Left lung (tissue), 4 donors: ENCODE measurements at regions not wholly inside any gene's neighbourhood (a gene's known extent, or its start where the extent isn't known, plus 50 kb on each side); places are given as distances from the start of the nearest gene placed in this dataset.
A peak's percentile ranks its signal among the peaks of the same experiment; 100 is the strongest.

Experiments used
- ATAC-seq: fragments of 200-7000 bp; cut with Tn5 transposase; one replicate; pipeline ENCODE4 v1.9.1; 2020; ENCODE audit warnings: moderate library complexity
- DNase-seq, 4 donors: peaks; one replicate each; pipeline ENCODE4 v3.0.0-alpha.2; 2013 to 2020
- H3K27ac ChIP-seq, 2 donors: fragments of 200-600 bp; sonication (generic) in 1 of 2; one replicate each; pipeline versions ENCODE4 v1.5.0 to v1.8.0; 2020 to 2021
- H3K27me3 ChIP-seq, 2 donors: fragments of 200-600 bp; sonication (generic) in 1 of 2; one replicate each; pipeline versions ENCODE4 v1.5.0 to v1.8.0; 2020 to 2021
- H3K36me3 ChIP-seq, 2 donors: fragments of 200-600 bp; sonication (generic) in 1 of 2; one replicate each; pipeline versions ENCODE4 v1.5.0 to v1.8.0; 2020 to 2021
- H3K4me1 ChIP-seq, 2 donors: fragments of 200-600 bp; one replicate each; pipeline ENCODE4 v1.8.0; 2021
- H3K4me3 ChIP-seq, 2 donors: fragments of 200-600 bp; sonication (generic) in 1 of 2; one replicate each; pipeline versions ENCODE4 v1.5.0 to v1.8.0; 2020 to 2021; ENCODE audit warnings: mild to moderate bottlenecking in 1 of 2
- H3K9me3 ChIP-seq, 2 donors: fragments of 200-600 bp; sonication (generic) in 1 of 2; one replicate each; pipeline versions ENCODE4 v1.5.0 to v1.8.0; 2020 to 2021
- intact Hi-C, 2 donors: fragments of 100-400 bp; cut with DNase I; formaldehyde crosslinking; loops; one replicate each; pipeline versions ENCODE4 v1.11.2 to v1.14.2; 2022
- TF ChIP-seq, protein P1 (sequence below), 2 donors: fragments of 200-600 bp; sonication (generic) in 1 of 2; IDR thresholded peaks; one replicate each; pipeline versions ENCODE4 v1.5.0 to v1.8.0; 2021; ENCODE audit warnings: antibody characterized with exemption in 2 of 2
- donor health status: DM: no; HTN: yes; CAD: no.
- donor health status: DM: no; HTN: no; CAD: no.

DNA sequence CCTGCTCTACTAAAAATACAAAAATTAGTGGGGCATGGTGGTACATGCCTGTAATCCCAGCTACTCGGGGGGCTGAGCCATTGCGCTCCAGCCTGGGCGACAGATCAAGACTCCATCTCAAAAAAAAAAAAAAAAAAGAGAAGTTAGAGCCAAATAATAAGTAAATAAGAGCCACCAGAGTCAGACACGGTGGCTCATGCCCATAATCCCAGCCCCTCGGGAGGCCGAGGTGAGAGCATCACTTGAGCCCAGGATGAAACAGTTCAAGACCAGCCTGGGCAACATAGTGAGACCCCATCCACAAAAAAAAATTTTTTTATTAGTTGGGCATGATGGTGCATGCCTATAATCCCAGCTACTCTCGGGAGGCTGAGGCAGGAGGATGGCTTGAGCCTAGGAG is 85.8 kb upstream of the LARP1 start:
- Histone ChIP-seq H3K27me3 (no peaks in the 10 kb centered on the region), H3K36me3 (no peaks in the 10 kb centered on the region), H3K9me3 (peaks cover 0 to 12% of the 10 kb centered on the region in 2 donors), H3K4me1 (no peaks in the 10 kb centered on the region), H3K27ac (no peak overlapping the region), H3K4me3 (no peak overlapping the region)
- no peak for ATAC-seq
- no peak for DNase-seq
- intact Hi-C loops: no loop called here
- TF ChIP-seq, protein P1, sequence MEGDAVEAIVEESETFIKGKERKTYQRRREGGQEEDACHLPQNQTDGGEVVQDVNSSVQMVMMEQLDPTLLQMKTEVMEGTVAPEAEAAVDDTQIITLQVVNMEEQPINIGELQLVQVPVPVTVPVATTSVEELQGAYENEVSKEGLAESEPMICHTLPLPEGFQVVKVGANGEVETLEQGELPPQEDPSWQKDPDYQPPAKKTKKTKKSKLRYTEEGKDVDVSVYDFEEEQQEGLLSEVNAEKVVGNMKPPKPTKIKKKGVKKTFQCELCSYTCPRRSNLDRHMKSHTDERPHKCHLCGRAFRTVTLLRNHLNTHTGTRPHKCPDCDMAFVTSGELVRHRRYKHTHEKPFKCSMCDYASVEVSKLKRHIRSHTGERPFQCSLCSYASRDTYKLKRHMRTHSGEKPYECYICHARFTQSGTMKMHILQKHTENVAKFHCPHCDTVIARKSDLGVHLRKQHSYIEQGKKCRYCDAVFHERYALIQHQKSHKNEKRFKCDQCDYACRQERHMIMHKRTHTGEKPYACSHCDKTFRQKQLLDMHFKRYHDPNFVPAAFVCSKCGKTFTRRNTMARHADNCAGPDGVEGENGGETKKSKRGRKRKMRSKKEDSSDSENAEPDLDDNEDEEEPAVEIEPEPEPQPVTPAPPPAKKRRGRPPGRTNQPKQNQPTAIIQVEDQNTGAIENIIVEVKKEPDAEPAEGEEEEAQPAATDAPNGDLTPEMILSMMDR (IDR thresholded peaks at IDR 0.05): no peak

DNA sequence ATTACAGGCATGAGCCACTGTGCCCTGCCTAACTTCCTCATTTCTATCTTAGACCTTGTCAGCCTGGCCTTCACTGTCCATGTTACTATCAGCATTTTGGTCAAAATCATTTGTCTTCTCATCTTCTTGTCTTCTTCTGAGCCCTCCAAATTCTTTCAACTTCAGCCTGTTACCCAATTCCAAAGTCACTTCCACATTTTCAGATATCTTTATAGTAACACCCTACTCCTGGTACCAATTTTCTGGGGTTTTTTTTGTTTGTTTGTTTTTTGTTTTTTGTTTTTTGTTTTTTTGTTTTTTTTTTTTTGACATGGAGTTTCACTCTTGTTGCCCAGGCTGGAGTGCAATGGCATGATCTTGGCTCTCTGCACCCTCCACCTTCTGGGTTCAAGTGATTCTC is 90.3 kb upstream of the LARP1 start:
- H3K36me3 ChIP-seq: no peaks in the 10 kb centered on the region
- intact Hi-C loops: no loop called here
- no peaks in the 10 kb centered on the region for H3K27me3 ChIP-seq
- H3K4me3 ChIP-seq: no peak overlapping the region
- ATAC-seq (no peak), DNase-seq (no peak)
- H3K4me1 ChIP-seq: no peaks in the 10 kb centered on the region
- H3K9me3 ChIP-seq: peaks cover 0 to 23% of the 10 kb centered on the region in 2 donors
- no peak overlapping the region for H3K27ac ChIP-seq
- TF ChIP-seq, protein P1 (IDR thresholded peaks at IDR 0.05): no peak

DNA sequence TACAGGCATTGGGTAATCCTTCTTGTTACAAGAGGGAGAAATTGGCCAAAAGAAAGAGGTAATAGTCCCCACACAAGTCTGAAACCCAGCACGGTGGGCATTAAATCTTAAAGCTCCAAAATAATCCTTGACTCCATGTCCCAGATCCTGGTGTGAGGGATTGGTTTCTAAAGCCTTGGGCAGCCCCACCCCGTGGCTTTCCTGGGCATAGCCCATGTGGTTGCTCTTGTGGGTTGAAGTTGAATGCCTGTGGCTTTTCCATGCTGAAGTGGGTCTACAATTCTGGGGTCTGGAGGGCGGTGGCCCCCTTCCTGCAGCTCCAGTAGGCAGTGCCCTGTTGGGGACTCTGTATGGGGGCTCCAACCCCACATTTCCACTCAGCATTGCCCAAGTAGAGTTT is 91.8 kb upstream of the LARP1 start:
- TF ChIP-seq, protein P1 (IDR thresholded peaks at IDR 0.05): no peak
- Histone ChIP-seq H3K36me3 (no peaks in the 10 kb centered on the region), H3K27me3 (no peaks in the 10 kb centered on the region), H3K9me3 (peaks cover 0 to 23% of the 10 kb centered on the region in 2 donors), H3K27ac (no peak overlapping the region), H3K4me1 (no peaks in the 10 kb centered on the region), H3K4me3 (no peak overlapping the region)
- no peak for DNase-seq
- intact Hi-C loops: no loop called here
- no peak for ATAC-seq

DNA sequence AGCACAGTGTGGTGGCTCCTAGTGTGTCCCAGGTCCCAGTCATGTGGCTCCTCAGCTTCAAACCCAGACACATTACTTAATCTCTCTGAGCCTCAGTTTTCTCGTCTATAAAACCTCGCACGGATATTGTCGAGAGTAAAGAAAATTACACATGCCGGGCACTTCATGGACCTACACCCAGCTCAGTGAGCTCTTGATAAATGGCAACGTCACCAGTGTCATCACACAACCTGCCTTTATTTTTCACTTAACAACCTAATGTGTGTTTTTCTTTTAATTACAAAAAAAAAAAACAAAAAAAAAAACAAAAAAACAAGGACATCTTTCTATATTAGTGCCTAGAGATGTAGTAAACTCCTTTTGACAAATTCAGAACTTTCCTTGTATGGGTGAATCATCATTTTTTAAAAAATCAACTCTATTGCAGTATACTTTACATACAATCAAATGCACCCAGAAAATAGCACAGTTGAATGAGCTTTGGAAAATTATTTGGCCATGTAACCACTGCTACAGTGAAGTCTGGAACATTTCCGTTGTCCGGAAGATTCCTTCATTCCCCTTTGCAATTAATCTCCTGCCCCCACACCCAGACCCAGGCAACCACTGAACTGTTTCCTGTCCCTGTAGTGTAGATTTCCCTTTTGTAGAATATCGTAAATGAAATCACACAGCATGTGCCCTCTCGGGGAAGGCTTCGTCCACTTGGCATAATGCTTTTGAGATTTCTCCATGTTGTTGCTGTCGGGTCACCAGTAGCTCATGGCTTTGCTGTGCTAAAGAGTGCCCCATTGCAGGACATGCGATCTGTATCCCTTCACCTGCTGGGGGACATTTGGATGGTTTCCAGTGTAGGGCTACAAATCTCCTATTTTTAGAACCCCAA is 100.4 kb upstream of the LARP1 start:
- H3K27ac ChIP-seq: peak overlapping the region; percentile 35 to 51
- H3K9me3 ChIP-seq: no peaks in the 10 kb centered on the region
- H3K4me3 ChIP-seq: no peak overlapping the region
- no peak for DNase-seq
- intact Hi-C loops: loop anchor here in 1 of 2 donors (5.0 kb wide), 1 partner anchor 158 kb away; no protein-coding TSS in a partner anchor
- H3K36me3 ChIP-seq: no peaks in the 10 kb centered on the region
- ATAC-seq: peak; percentile 23
- H3K4me1 ChIP-seq: peaks cover 8 to 19% of the 10 kb centered on the region in 2 donors
- no peaks in the 10 kb centered on the region for H3K27me3 ChIP-seq
- TF ChIP-seq, protein P1 (IDR thresholded peaks at IDR 0.05): no peak

DNA sequence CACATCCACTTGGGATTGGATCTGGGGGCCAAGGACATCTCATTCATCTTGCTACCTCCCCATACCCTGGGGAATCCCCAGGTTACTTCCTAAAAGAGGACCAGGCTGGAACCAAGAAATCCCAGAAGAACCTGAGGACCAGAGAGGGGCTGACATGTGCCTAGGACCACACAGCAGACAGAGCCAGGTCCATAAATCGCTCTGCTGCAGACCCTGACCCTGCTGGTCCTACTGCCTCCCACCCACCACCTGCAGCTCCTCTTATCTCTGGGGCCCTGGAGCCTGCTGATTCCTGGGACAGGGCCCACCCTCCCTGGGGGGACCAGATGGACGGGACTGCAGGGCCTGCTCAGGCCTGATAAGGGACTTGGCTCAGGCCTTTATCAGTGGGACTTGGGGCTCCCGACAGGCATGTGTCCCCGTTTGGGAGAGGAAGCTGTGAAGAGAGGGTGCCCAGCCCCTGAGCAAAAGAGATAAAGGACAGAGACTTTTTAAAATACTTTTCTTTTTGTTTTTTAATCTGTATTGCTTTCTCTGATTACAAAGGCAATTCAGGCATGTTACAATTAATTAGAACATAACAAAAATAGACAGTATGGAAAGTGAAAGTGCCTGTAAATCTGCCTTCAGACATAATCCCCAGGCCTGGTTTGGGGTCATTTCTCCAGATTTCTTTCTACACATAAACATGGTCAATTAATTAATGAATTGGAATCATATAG is 101.3 kb upstream of the LARP1 start:
- TF ChIP-seq, protein P1 (IDR thresholded peaks at IDR 0.05): no peak
- no peak for ATAC-seq

More for the DNA sequence above, 101.3 kb upstream of the LARP1 start:
- Histone ChIP-seq H3K36me3 (no peaks in the 10 kb centered on the region), H3K4me3 (no peak overlapping the region), H3K9me3 (no peaks in the 10 kb centered on the region), H3K27me3 (no peaks in the 10 kb centered on the region), H3K4me1 (peaks cover 8 to 19% of the 10 kb centered on the region in 2 donors), H3K27ac (peak overlapping the region; percentile 35 to 51)
- DNase-seq: no peak
- intact Hi-C loops: loop anchor here in 1 of 2 donors (5.0 kb wide), 1 partner anchor 158 kb away; no protein-coding TSS in a partner anchor
